ENCODE measurements at regions not wholly inside any gene's neighbourhood (a gene's known extent, or its start where the extent isn't known, plus 50 kb on each side); places are given as distances from the start of the nearest gene placed in this dataset.

DNA sequence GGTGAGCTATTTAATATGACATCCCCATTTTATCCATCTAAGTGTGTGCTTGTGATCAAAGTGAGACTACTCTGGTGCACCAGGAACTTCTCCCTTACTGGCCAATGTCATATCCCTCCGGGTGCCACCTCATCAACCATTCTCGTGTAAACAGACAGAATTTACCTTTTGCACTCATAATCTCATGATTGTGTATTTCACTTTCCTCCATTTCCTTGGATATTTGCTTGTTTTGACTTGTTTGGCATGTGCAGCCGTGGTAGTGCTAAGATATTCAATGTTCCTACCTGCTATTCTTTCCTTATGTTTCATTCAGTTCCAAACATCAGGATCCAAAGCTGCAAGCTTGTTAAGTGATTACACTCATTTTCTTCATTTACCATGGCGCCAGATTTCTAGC is 280.5 kb upstream of the SP8 start:
- TF ChIP-seq POLR2A (IDR thresholded peaks at IDR 0.05; ENCODE audit: low read depth, low read length): no peak
- no peak for FAIRE-seq
- no peak for DNase-seq (ENCODE audit: insufficient read length, low spot score)

DNA sequence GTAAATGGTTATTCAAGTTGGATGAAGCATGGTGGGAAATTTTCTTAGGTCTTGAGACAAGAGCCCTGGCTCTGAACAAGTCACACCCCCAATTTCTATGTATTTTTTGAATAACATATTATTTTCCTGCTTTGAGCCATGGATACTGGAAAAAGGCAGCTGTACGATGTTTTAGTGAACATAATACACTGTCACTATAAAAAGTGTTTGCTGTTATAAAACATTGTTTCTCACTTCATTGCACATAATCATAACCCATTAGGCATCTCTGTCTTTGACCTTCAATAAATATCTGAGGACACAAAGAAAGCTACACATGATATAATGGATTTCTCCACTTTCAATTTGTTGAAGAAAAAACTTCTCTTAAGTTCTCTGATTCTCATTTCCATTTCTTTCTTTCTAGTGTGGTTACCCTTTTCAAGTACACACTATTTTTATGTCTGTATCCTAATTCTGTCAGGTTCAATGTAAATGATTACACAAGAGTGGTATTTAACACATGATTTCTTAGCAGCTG is 283.9 kb upstream of the SP8 start:
- FAIRE-seq (no peak), DNase-seq (ENCODE audit: insufficient read length, low spot score) (no peak)
- TF ChIP-seq POLR2A (IDR thresholded peaks at IDR 0.05; ENCODE audit: low read depth, low read length): no peak

DNA sequence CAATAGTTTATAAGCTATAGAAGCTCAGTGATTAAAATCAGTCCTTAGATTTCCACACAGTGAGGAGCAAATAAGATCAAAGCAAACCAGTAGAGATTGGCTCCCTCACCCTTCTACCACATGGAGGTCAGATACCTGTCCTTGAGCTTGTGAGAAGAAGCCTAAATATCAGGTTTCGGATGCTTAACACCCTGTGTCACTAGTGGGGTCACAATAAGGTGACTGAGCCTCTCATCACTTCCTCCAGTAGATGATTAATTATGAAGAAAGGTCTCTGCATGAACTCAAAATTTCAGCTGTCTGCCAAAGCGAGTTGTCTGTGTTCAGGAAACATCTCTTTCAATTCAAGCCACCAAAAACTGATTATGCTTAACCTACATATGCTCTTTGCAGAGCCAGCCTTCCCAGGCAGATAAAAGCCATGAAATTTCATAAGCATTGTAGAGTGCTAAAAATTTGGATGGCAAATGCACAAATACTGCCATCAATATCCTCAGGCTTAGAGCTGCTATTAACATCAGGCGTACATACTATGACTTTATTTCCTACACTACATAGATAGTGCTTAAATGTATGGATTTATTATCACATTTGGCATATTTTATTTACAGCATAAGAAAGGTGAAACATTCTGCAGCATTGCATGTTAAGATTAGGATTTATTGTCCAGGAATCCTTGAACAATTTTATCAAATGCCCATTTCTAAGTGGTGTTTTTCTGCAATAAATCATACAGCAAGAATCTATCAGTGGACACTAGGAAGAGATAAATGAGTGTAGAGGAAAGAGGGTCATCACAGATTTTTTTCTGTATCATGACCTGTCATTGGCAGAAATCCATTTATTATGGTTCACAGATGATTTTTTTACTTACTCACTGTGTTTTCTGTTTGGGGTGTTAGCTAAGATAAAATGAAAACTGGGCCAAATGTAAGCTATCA is 285.1 kb upstream of the SP8 start:
- DNase-seq (ENCODE audit: insufficient read length, low spot score): no peak
- TF ChIP-seq POLR2A (IDR thresholded peaks at IDR 0.05; ENCODE audit: low read depth, low read length): no peak
- no peak for FAIRE-seq

DNA sequence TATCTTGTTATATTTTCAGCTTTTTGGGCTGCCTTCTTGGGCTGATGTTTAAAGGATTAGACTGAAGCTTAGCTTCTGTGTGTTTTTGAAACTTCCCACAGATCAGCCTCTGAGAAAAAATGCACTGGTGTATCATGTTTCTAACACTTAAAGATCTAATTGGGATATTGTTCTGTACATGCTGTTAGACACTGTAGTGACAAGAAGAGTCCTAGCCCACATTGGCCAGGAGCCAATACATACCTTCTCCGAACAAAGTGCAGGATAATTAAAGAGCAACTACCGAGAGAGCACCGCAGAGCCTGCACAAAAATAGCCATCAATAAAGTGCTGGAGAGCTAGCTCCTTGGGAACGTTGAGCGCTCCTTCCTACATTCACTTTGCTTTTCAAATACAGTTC is 289.4 kb upstream of the SP8 start:
- no peak for DNase-seq (ENCODE audit: insufficient read length, low spot score)
- FAIRE-seq: no peak
- TF ChIP-seq POLR2A (IDR thresholded peaks at IDR 0.05; ENCODE audit: low read depth, low read length): no peak

DNA sequence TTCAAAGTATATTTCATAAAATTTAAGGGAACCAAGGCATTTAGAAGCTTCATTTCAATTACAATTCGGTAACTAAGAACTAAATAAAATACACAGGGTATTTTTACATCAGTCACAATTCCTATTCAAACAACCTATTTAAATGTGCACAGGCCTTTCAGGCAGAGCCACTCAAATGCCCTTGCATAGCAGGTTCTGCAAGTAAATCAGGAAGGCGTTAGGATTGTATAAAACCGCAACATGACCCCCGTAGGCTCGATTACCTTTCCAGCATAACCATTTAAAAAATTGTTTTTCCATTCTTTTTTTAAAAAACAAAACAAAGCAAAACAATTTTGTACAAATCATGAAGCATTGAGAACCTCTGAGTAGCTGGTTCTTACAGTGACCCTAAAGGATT is 289.9 kb upstream of the SP8 start:
- TF ChIP-seq POLR2A (IDR thresholded peaks at IDR 0.05; ENCODE audit: low read depth, low read length): no peak
- no peak for DNase-seq (ENCODE audit: insufficient read length, low spot score)
- no peak for FAIRE-seq

DNA sequence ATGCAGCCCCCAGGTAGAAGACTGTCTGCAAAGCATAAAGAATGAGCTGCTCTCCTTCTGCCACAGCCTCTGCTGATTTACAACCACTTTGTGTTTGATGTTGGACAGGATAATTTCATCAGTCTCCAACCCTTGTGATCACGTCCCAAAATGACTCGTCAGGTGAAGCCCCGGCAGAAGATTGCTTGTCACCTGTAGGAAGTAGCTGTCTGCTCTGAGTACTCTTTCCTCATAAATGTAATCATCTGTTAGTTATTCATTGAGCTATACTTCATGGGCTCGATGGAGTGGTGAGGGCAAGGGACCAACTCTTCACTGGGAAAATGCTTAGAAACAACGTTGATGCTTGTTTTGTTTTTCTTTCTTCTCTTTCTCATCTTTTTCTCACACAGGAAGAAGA is 290.9 kb upstream of the SP8 start:
- TF ChIP-seq POLR2A (IDR thresholded peaks at IDR 0.05; ENCODE audit: low read depth, low read length): no peak
- no peak for FAIRE-seq

DNA sequence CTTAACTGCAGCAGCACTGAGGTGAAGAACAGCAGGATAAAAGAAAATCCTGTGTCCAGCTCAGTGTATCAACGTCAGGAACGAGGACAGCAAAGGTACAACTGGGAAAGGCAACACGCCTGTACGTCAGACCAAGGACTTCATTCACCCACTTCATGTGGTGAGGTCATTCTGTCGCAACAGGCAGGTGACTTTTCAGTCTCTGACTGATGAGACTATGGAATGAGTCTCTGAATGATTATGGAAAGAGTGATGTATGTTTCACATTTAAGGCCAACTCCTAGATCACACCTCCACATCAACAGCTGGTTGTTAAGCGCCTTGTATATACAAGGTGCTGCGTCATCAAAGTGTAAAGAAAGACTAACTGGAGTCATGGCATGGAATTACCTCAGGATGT is 297.6 kb upstream of the SP8 start:
- FAIRE-seq (no peak), DNase-seq (ENCODE audit: insufficient read length, low spot score) (no peak)
- TF ChIP-seq POLR2A (IDR thresholded peaks at IDR 0.05; ENCODE audit: low read depth, low read length): no peak

More for the DNA sequence above, 290.9 kb upstream of the SP8 start:
- DNase-seq (ENCODE audit: insufficient read length, low spot score): no peak

DNA sequence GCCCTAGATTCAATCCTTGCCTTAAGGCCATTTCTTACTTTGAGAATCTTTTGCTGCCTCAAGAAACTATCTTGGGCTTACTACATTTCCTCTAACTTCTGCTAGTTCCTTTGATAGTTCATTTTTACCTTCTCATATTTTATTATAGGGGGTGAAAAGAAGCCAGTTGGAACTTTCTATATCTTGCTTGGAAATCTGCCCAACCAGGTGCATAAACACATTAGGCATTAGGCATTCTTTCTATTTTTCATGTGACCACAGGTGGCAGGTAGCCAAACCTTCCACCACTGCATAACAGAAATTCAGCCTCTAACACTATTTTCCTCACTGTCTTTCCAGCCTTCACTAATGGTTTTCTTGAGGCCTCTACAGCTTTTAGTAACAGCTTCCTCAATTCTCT is 300.0 kb upstream of the SP8 start:
- TF ChIP-seq POLR2A (IDR thresholded peaks at IDR 0.05; ENCODE audit: low read depth, low read length): no peak
- DNase-seq (ENCODE audit: insufficient read length, low spot score): no peak
- FAIRE-seq: no peak

DNA sequence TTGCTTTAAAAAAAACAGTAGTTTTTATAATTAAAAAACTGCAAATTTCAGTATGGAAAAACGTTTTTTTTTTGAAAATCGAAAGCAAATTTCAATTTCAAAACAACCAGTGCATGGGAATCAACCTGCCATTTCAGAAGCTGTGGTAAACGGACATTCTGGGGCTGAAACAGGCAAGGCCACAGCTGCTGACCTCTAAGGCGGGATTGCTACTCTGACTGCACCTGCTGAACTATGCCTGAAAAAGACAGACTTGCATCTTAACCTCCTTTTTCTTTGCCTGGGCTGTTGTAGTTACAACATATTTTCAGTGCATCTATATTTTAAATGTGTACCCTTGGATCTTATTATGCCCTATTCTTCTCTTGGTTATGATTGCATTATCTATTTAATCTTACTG is 303.0 kb upstream of the SP8 start:
- DNase-seq (ENCODE audit: insufficient read length, low spot score) (no peak), FAIRE-seq (no peak)
- TF ChIP-seq POLR2A (IDR thresholded peaks at IDR 0.05; ENCODE audit: low read depth, low read length): no peak

DNA sequence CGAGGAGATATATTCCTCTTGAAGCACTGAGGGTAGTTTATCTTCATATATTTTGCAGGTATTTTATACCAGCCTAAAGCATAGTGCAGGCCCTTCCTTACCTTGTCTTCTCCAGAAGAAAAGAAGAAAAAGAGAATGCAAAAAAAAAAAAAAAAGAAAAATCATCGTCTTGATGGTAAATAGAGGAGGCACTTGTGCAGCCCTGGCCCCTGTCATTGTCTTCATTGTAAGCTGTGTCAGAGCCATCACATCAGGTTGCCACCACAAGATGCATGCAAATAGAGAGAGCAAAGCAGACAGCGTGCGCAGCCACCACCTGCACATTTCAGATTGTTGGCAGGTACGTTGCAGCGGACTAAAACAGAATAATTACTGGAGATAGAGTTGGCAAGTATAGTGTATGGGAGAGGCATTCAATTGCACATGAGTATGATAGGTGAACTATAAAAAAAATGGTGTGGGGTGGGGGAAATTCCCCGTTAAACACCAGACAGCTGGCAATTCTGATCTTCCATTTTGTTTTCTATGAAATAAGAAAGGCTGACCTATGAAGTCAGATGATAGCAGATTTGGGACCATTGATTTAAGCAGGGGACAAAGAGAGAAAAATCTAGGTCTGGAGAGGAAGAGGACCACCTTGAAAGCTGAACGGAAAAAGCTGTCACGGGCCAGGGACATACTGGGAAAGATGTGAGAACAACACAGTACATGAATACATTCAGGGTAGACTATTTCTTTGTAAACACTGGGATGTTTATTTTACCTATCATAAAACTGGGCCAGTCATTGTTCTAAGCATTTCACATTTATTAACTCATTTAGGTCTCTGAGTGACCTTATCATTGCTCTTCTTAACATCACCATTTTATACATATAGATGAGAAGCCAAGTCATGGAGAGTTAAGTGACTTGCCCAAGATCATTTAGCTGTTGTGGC is 306.3 kb upstream of the SP8 start:
- FAIRE-seq (no peak), DNase-seq (ENCODE audit: insufficient read length, low spot score) (no peak)
- TF ChIP-seq POLR2A (IDR thresholded peaks at IDR 0.05; ENCODE audit: low read depth, low read length): no peak

DNA sequence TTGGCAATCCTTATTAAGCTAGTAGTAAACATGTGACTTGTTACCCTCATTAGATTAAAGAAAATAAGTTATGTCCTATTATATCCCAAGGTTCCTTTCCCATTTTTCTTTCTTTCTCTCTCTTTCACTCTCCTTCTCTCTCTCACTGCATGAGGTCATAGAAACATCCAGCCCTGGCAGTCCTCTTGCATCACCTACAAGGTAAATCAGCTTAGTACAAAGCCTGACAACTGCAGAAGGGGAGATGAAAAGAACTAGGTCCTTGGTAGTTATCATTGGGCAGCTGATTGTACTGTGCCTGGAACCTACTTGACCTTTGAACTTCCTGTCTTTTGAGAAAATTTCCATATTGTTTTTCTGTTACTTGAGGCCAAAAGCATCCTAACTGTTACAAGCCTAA is 307.9 kb upstream of the SP8 start:
- TF ChIP-seq POLR2A (IDR thresholded peaks at IDR 0.05; ENCODE audit: low read depth, low read length): no peak

DNA sequence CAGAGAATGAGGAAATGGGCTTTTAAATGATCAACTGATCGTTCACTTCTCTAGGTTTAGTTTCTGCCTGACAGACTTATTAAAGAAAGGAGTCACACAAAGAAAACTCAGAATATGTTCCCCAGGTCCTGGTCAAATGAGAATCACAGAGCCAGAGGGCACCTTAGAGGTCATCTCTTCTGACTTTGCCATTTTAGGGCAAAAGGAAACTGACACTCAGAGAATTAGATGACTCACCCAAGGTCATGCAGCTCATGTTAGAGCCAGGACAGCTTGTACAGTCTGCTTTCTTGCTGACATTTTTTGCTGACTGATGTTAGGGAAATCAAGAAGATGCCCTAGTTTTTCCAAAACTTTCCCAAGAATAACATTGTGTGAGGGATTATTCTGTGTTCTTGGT is 312.7 kb upstream of the SP8 start:
- FAIRE-seq: no peak
- no peak for DNase-seq (ENCODE audit: insufficient read length, low spot score)
- TF ChIP-seq POLR2A (IDR thresholded peaks at IDR 0.05; ENCODE audit: low read depth, low read length): no peak

More for the DNA sequence above, 307.9 kb upstream of the SP8 start:
- FAIRE-seq (no peak), DNase-seq (ENCODE audit: insufficient read length, low spot score) (no peak)

DNA sequence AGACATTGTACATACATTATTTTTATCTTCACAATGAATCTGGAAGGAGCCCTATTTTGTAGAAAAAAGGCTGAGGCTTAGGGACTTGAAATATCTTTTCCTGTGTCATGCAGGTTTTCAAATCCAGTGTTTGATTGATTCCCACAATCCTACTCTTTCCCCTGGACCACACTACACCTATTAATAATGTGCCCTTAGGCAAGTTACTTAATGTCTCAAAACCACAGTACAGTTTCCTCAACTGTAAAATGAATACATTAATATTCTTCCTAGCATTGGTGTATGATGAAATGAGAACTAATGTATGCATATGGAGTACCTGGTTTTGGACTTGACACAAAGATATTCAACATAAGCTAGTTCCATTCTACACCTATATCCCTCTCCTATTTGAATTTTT is 313.3 kb upstream of the SP8 start:
- no peak for FAIRE-seq
- no peak for TF ChIP-seq POLR2A (IDR thresholded peaks at IDR 0.05; ENCODE audit: low read depth, low read length)
- no peak for DNase-seq (ENCODE audit: insufficient read length, low spot score)

DNA sequence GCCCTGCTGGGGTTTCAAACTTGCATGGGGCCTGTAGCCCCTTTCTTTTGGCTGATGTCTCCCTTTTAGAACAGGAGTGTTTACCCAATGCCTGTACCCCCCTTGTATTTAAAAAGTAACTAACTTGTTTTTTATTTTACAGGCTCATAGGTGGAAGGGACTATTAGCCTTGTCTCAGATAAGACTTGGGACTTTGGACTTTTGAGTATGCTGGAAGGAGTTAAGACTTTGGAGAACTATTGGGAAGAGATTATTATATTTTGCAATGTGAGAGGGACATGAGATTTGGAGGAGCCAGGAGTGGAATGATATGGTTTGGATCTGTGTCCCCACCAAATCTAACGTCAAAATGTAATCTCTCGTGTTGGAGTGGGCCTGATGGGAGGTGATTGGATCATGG is 314.9 kb upstream of the SP8 start:
- FAIRE-seq: no peak
- DNase-seq (ENCODE audit: insufficient read length, low spot score): no peak
- no peak for TF ChIP-seq POLR2A (IDR thresholded peaks at IDR 0.05; ENCODE audit: low read depth, low read length)
